Gastroesophageal sphincter (tissue), 4 donors: ENCODE measurements at regions not wholly inside any gene's neighbourhood (a gene's known extent, or its start where the extent isn't known, plus 50 kb on each side); places are given as distances from the start of the nearest gene placed in this dataset.

Experiments used
- ATAC-seq: fragments of 150-250 bp; one replicate; pipeline ENCODE4 v1.9.1; 2016; ENCODE audit warnings: mild to moderate bottlenecking, moderate library complexity
- H3K27ac ChIP-seq, 4 donors: fragments of 200-600 bp; sonication (generic) in 3 of 4; 1 replicate in 3 of 4; 2 replicates in 1 of 4; pipeline ENCODE4 v1.5.1; 2016 to 2019
- H3K27me3 ChIP-seq: fragments of 200-600 bp; sonication (generic); one replicate; pipeline ENCODE4 v1.5.1; 2019
- H3K36me3 ChIP-seq, 2 donors: fragments of 200-600 bp; sonication (generic); one replicate each; pipeline ENCODE4 v1.5.1; 2019; ENCODE audit warnings: control low read depth in 1 of 2
- H3K4me1 ChIP-seq, 3 donors: fragments of 200-600 bp; sonication (generic); 1 replicate in 2 of 3; 2 replicates in 1 of 3; pipeline ENCODE4 v1.5.1; 2016 to 2019; ENCODE audit warnings: control low read depth in 2 of 3
- H3K4me3 ChIP-seq, 2 donors: fragments of 200-600 bp; sonication (generic); one replicate each; pipeline ENCODE4 v1.5.1; 2019; ENCODE audit warnings: mild to moderate bottlenecking in 1 of 2, moderate library complexity in 1 of 2
- H3K9me3 ChIP-seq, 3 donors: fragments of 200-600 bp; sonication (generic); one replicate each; pipeline ENCODE4 v1.5.1; 2017 to 2019; ENCODE audit warnings: control low read depth in 2 of 3
- EP300 ChIP-seq: sonication (generic); formaldehyde crosslinking; IDR thresholded peaks from one replicate; pipeline ENCODE4 v1.6.1; 2017; ENCODE audit warnings: antibody characterized with exemption, mild to moderate bottlenecking
- POLR2A ChIP-seq, 2 donors: fragments of 450-650 bp; IDR thresholded peaks; one replicate each; pipeline ENCODE4 v1.6.1; 2017; ENCODE audit warnings: antibody characterized with exemption in 2 of 2, mild to moderate bottlenecking in 2 of 2, moderate library complexity in 1 of 2
- POLR2AphosphoS5 ChIP-seq: sonication (generic); formaldehyde crosslinking; IDR thresholded peaks from one replicate; pipeline ENCODE4 v1.6.1; 2017; ENCODE audit warnings: antibody characterized with exemption
- WGBS, 2 donors: methylation state at CpG; one replicate each; pipeline ENCODE4 v1.1.5; 2018; ENCODE audit warnings: low coverage in 1 of 2; 5-methylcytosine and 5-hydroxymethylcytosine counted together
- TF ChIP-seq, protein P1 (sequence below), 4 experiments: fragments of 200-600 bp in 2 of 4; fragments of 450-650 bp in 2 of 4; sonication (generic) in 1 of 4; IDR thresholded peaks; one replicate each; pipeline ENCODE4 v1.5.1; 2017 to 2019; ENCODE audit warnings: antibody characterized with exemption in 4 of 4, mild to moderate bottlenecking in 2 of 4, moderate library complexity in 2 of 4

DNA sequence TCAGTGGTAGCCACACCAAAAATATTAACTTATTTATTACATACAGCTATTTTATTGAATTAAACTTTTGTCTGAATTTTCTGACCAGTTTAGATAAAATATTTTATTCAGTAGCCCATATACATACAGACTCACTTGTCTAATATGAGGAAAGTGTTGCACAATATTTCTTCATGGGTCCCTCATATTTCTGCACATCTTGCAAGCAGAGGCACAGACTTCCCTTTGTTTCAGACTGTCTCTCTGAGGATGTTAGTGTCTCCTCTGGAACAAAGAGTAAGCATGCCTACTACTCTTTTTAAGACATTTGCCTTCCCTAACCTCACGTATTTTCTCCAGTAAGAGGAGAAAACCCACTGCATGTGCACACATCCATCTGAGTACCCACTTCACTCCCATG lies 81.2 kb downstream of the OR5AK2 start:
- no peak for ATAC-seq
- Histone ChIP-seq H3K27ac (no peak overlapping the region), H3K36me3 (no peaks in the 10 kb centered on the region), H3K9me3 (peaks cover 0 to 4% (median 0%) of the 10 kb centered on the region in 3 donors), H3K4me1 (no peaks in the 10 kb centered on the region), H3K27me3 (no peaks in the 10 kb centered on the region), H3K4me3 (no peak overlapping the region)
- TF ChIP-seq EP300 (no peak), POLR2AphosphoS5 (no peak), POLR2A (IDR thresholded peaks at IDR 0.05) (no peak)
- TF ChIP-seq, protein P1, sequence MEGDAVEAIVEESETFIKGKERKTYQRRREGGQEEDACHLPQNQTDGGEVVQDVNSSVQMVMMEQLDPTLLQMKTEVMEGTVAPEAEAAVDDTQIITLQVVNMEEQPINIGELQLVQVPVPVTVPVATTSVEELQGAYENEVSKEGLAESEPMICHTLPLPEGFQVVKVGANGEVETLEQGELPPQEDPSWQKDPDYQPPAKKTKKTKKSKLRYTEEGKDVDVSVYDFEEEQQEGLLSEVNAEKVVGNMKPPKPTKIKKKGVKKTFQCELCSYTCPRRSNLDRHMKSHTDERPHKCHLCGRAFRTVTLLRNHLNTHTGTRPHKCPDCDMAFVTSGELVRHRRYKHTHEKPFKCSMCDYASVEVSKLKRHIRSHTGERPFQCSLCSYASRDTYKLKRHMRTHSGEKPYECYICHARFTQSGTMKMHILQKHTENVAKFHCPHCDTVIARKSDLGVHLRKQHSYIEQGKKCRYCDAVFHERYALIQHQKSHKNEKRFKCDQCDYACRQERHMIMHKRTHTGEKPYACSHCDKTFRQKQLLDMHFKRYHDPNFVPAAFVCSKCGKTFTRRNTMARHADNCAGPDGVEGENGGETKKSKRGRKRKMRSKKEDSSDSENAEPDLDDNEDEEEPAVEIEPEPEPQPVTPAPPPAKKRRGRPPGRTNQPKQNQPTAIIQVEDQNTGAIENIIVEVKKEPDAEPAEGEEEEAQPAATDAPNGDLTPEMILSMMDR (IDR thresholded peaks at IDR 0.05): no peak
- WGBS, 2 donors: 44 to 80% methylated on average over 1 of the region's 1 CpG

DNA sequence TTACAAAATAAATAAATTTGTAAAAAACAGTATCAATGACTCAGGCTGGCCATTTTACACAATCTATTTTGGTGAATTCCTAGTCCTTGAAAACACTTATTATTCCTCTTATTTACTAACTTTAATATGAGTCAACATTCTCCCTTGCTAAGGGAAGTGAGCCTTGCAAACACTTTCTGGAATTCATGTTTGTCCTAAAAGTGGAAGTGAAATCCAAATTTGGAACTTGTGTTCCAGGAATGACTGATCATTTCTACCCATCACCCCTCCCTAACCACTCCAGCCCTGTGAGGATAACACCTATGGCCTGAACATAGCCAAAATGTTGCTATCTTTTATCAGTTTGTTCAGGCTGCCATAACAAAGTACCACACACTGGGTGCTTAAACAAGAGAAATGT lies 83.1 kb downstream of the OR5AK2 start:
- Histone ChIP-seq H3K27me3 (no peaks in the 10 kb centered on the region), H3K27ac (peak overlapping the region in 1 of 4 donors; percentile 22), H3K4me3 (no peak overlapping the region), H3K9me3 (peaks cover 0 to 4% (median 0%) of the 10 kb centered on the region in 3 donors), H3K36me3 (no peaks in the 10 kb centered on the region), H3K4me1 (no peaks in the 10 kb centered on the region)
- no peak for ATAC-seq
- TF ChIP-seq EP300: no peak
- TF ChIP-seq POLR2AphosphoS5: peak; percentile 23

DNA sequence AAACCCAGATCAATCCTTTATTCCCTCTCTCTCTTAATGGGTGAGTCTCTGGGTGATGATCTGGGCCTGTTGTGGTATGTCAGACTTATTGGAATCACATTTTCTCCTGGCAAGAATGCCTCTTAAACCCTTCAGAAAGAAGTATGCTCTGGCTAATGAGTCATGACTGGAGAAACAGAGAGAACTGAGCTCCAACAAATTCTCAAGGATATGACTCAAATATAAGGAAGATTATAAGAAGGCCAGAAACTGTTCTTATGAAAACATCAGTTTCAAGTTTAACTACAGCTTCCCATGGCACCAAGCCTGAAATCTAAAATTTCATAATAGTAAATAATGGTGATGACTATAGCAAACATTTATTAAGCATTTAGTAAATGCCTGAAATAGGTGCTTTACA lies 83.9 kb downstream of the OR5AK2 start:
- H3K9me3 ChIP-seq: no peaks in the 10 kb centered on the region
- TF ChIP-seq, protein P1 (IDR thresholded peaks at IDR 0.05): no peak
- no peak for TF ChIP-seq POLR2A (IDR thresholded peaks at IDR 0.05)
- peak; percentile 33 for TF ChIP-seq POLR2AphosphoS5
- no peak overlapping the region for H3K4me3 ChIP-seq
- peak; percentile 60 for ATAC-seq
- no peak overlapping the region for H3K27ac ChIP-seq
- H3K36me3 ChIP-seq: no peaks in the 10 kb centered on the region
- H3K27me3 ChIP-seq: no peaks in the 10 kb centered on the region
- H3K4me1 ChIP-seq: no peaks in the 10 kb centered on the region

DNA sequence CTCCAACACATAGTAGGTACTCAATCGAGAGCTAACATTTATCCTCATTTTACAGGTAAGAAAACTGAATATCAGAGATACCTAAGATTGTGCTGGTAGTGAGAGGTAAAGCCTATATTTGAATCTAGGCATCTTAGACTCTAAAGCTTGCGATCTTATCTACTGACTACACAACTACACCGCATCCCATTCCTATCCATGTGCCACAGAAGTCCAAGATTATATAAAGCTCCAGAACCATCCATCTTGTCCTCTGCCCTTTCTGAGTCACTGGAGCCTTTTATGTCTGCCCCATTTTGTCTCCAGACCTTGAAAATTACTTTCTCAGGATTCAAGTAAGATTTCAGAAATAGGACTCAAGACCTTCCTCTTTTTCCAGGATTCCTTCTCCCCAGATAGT lies 84.4 kb downstream of the OR5AK2 start:
- no peaks in the 10 kb centered on the region for H3K27me3 ChIP-seq
- H3K9me3 ChIP-seq: no peaks in the 10 kb centered on the region
- no peak for ATAC-seq
- 74 to 77% methylated on average over 3 of the region's 3 CpGs for WGBS, 2 donors
- no peaks in the 10 kb centered on the region for H3K36me3 ChIP-seq
- TF ChIP-seq POLR2AphosphoS5 (no peak), POLR2A (IDR thresholded peaks at IDR 0.05) (no peak), EP300 (no peak)
- TF ChIP-seq, protein P1 (IDR thresholded peaks at IDR 0.05): no peak
- H3K4me1 ChIP-seq: no peaks in the 10 kb centered on the region
- H3K27ac ChIP-seq: no peak overlapping the region
- H3K4me3 ChIP-seq: no peak overlapping the region

DNA sequence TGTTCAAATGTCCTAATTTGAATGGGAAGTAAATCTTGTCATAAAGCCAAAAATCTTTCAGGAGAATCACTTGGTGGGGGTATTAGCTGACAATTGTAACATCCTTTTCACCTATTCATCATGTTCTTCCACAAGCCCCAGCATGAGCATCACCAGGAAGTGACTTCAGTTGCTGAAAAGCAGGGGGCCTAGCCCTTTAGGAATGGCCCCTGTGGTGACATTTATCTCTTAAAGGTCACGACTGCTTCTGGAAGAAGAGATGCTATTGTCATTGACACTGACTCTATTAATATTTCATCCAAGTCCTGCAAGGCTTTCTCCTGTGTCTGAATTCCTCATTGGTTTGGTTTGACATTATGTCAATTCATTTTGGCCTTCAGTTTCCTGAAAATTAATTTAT lies 92.6 kb downstream of the OR5AK2 start:
- H3K9me3 ChIP-seq: no peaks in the 10 kb centered on the region

More for the DNA sequence above, 92.6 kb downstream of the OR5AK2 start:
- 47 to 82% methylated on average over 1 of the region's 1 CpG for WGBS, 2 donors
- no peak overlapping the region for H3K27ac ChIP-seq
- TF ChIP-seq POLR2A (IDR thresholded peaks at IDR 0.05) (no peak), POLR2AphosphoS5 (no peak), EP300 (no peak)
- TF ChIP-seq, protein P1 (IDR thresholded peaks at IDR 0.05): no peak
- H3K4me1 ChIP-seq: no peaks in the 10 kb centered on the region
- H3K36me3 ChIP-seq: no peaks in the 10 kb centered on the region
- H3K27me3 ChIP-seq: peaks cover 6% of the 10 kb centered on the region
- no peak overlapping the region for H3K4me3 ChIP-seq
- ATAC-seq: no peak
